PC-9 (cell line): ENCODE measurements at regions not wholly inside any gene's neighbourhood (a gene's known extent, or its start where the extent isn't known, plus 50 kb on each side); places are given as distances from the start of the nearest gene placed in this dataset.

Experiments
- CTCF ChIP-seq: fragments of 200-600 bp; sonication (generic); conservative IDR thresholded peaks from 2 replicates; pipeline ENCODE4 v1.6.1; 2017; ENCODE audit warnings: mixed run types, antibody characterized with exemption, mild to moderate bottlenecking, moderate library complexity
- EZH2 ChIP-seq: fragments of 200-600 bp; sonication (generic); IDR thresholded peaks from 2 replicates; pipeline ENCODE4 v1.8.0; 2017; ENCODE audit warnings: antibody characterized with exemption, low read depth

- TF ChIP-seq CTCF (peak; percentile 27; the same call in 1 of the 2 replicates), EZH2 (no peak)
These were observed 96.3 kb upstream of the TANK start for GRCh38 chr2:161063946-161064306.
